ENCODE measurements at regions not wholly inside any gene's neighbourhood (a gene's known extent, or its start where the extent isn't known, plus 50 kb on each side); places are given as distances from the start of the nearest gene placed in this dataset.

GRCh38 chr3:72393455-72393854 lies 454.8 kb downstream of the SHQ1 start:
- no peak overlapping the region for H3K27ac ChIP-seq (replicated peaks)
- TF ChIP-seq CTCF (IDR thresholded peaks at IDR 0.05; ENCODE audit: borderline replicate concordance) = no peak
- H3K4me3 ChIP-seq = no peak overlapping the region
- peaks cover 69% of the 10 kb centered on the region for H3K4me1 ChIP-seq
- no peak for DNase-seq
- H3K27me3 ChIP-seq (ENCODE audit: low read depth) = no peaks in the 10 kb centered on the region
- no peaks in the 10 kb centered on the region for H3K9me3 ChIP-seq (replicated peaks)
- no peaks in the 10 kb centered on the region for H3K36me3 ChIP-seq
- intact Hi-C loops (cut with micrococcal nuclease) = no loop called here

GRCh38 chr3:72391659-72392058 lies 456.6 kb downstream of the SHQ1 start:
- H3K4me1 ChIP-seq = peaks cover 55% of the 10 kb centered on the region
- TF ChIP-seq CTCF (IDR thresholded peaks at IDR 0.05; ENCODE audit: borderline replicate concordance) = no peak
- no peak for DNase-seq
- no peaks in the 10 kb centered on the region for H3K9me3 ChIP-seq (replicated peaks)
- H3K36me3 ChIP-seq = no peaks in the 10 kb centered on the region
- no peak overlapping the region for H3K4me3 ChIP-seq
- H3K27me3 ChIP-seq (ENCODE audit: low read depth) = no peaks in the 10 kb centered on the region
- intact Hi-C loops (cut with micrococcal nuclease) = no loop called here
- H3K27ac ChIP-seq (replicated peaks) = no peak overlapping the region

- intact Hi-C loops (cut with micrococcal nuclease) = no loop called here
- TF ChIP-seq CTCF (IDR thresholded peaks at IDR 0.05; ENCODE audit: borderline replicate concordance) = no peak
- H3K36me3 ChIP-seq = no peaks in the 10 kb centered on the region
- no peaks in the 10 kb centered on the region for H3K9me3 ChIP-seq (replicated peaks)
- H3K4me3 ChIP-seq = no peak overlapping the region
- H3K27ac ChIP-seq (replicated peaks) = no peak overlapping the region
- peaks cover 53% of the 10 kb centered on the region for H3K4me1 ChIP-seq
- no peak for DNase-seq
- no peaks in the 10 kb centered on the region for H3K27me3 ChIP-seq (ENCODE audit: low read depth)
These were observed 457.4 kb downstream of the SHQ1 start for GRCh38 chr3:72390841-72391240.

GRCh38 chr3:72388644-72389043 lies 459.6 kb downstream of the SHQ1 start:
- intact Hi-C loops (cut with micrococcal nuclease) = no loop called here
- no peak overlapping the region for H3K27ac ChIP-seq (replicated peaks)
- no peaks in the 10 kb centered on the region for H3K36me3 ChIP-seq

GRCh38 chr3:72388117-72388516 lies 460.1 kb downstream of the SHQ1 start:
- Histone ChIP-seq H3K27me3 (ENCODE audit: low read depth) (no peaks in the 10 kb centered on the region), H3K4me3 (no peak overlapping the region), H3K9me3 (replicated peaks) (no peaks in the 10 kb centered on the region), H3K27ac (replicated peaks) (no peak overlapping the region), H3K36me3 (no peaks in the 10 kb centered on the region), H3K4me1 (peaks cover 66% of the 10 kb centered on the region)
- no peak for TF ChIP-seq CTCF (IDR thresholded peaks at IDR 0.05; ENCODE audit: borderline replicate concordance)
- intact Hi-C loops (cut with micrococcal nuclease) = no loop called here
- DNase-seq = no peak

More at GRCh38 chr3:72388644-72389043, 459.6 kb downstream of the SHQ1 start:
- DNase-seq = no peak
- Histone ChIP-seq H3K4me1 (peaks cover 66% of the 10 kb centered on the region), H3K27me3 (ENCODE audit: low read depth) (no peaks in the 10 kb centered on the region), H3K4me3 (no peak overlapping the region), H3K9me3 (replicated peaks) (no peaks in the 10 kb centered on the region)
- TF ChIP-seq CTCF (IDR thresholded peaks at IDR 0.05; ENCODE audit: borderline replicate concordance) = no peak
